ENCODE measurements at regions not wholly inside any gene's neighbourhood (a gene's known extent, or its start where the extent isn't known, plus 50 kb on each side); places are given as distances from the start of the nearest gene placed in this dataset.

GRCh38 chr1:5578690-5579089 lies 413.5 kb downstream of the NPHP4 start:
- H3K36me3 ChIP-seq (ENCODE audit: control insufficient read depth in 1 of 2, insufficient read depth in 2 of 2, low read length in 2 of 2), result no peaks in the 10 kb centered on the region
- no peak overlapping the region for H3K4me2 ChIP-seq (ENCODE audit: low read length)
- no peak overlapping the region for H3K9ac ChIP-seq (ENCODE audit: low read length)
- H4K20me1 ChIP-seq (ENCODE audit: insufficient read depth), result no peaks in the 10 kb centered on the region
- no TSS peak for BruUV-seq (replicated peaks)
- H3K27me3 ChIP-seq (ENCODE audit: insufficient read depth, low read length), result peaks cover 35% of the 10 kb centered on the region
- no peak overlapping the region for H2AFZ ChIP-seq (ENCODE audit: low read depth, low read length, poor library complexity, severe bottlenecking)
- H3K27ac ChIP-seq (ENCODE audit: low read depth, low read length), result no peak overlapping the region
- CTCF ChIA-PET, result no interaction called here
- no peak for TF ChIP-seq ELF1 (IDR thresholded peaks at IDR 0.05; ENCODE audit: borderline replicate concordance, low read depth)
- TF ChIP-seq, protein P1, sequence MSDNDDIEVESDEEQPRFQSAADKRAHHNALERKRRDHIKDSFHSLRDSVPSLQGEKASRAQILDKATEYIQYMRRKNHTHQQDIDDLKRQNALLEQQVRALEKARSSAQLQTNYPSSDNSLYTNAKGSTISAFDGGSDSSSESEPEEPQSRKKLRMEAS (IDR thresholded peaks at IDR 0.05), result no peak
- TF ChIP-seq POLR2A (IDR thresholded peaks at IDR 0.05; ENCODE audit: borderline replicate concordance, extremely low read depth, insufficient read depth, insufficient read length), result no peak
- no peak for TF ChIP-seq TCF7L2 (IDR thresholded peaks at IDR 0.05; ENCODE audit: borderline replicate concordance, extremely low read depth, insufficient read depth, insufficient read length)
- TF ChIP-seq POLR2AphosphoS5 (IDR thresholded peaks at IDR 0.05; ENCODE audit: low read depth, low read length), result no peak
- no peak for TF ChIP-seq JUND (IDR thresholded peaks at IDR 0.05)
- no peak for TF ChIP-seq ZBTB33 (IDR thresholded peaks at IDR 0.05; ENCODE audit: extremely low read depth, insufficient replicate concordance, low read length)
- no peak for TF ChIP-seq ZNF274 (IDR thresholded peaks at IDR 0.05; ENCODE audit: low read depth, low read length)
- TF ChIP-seq CBX3 (IDR thresholded peaks at IDR 0.05; ENCODE audit: low read depth), result no peak
- TF ChIP-seq FOSL1 (IDR thresholded peaks at IDR 0.05; ENCODE audit: low read depth), result no peak
- no peak for TF ChIP-seq REST (IDR thresholded peaks at IDR 0.05; ENCODE audit: low read depth)
- no peak for TF ChIP-seq ATF3 (IDR thresholded peaks at IDR 0.05)
- TF ChIP-seq SRF (IDR thresholded peaks at IDR 0.05; ENCODE audit: low read depth), result no peak
- no peaks in the 10 kb centered on the region for H3K79me2 ChIP-seq (ENCODE audit: insufficient read depth, low read length)
- POLR2A ChIA-PET, result no interaction called here
- no peaks in the 10 kb centered on the region for H3K9me3 ChIP-seq (ENCODE audit: control insufficient read depth in 1 of 2, insufficient read depth in 1 of 2, low read depth in 1 of 2, low read length in 2 of 2)
- RAD21 ChIA-PET (ENCODE audit: low non-redundant PET in 1 of 2, low total read pairs in 2 of 2, uncharacterized antibody in 2 of 2, unreplicated experiment in 2 of 2), result no interaction called here
- no peak for DNase-seq (ENCODE audit: low read depth, low spot score)
- intact Hi-C loops (cut with micrococcal nuclease), result no loop called here
- ATAC-seq, result no peak
- H3K4me3 ChIP-seq (replicated peaks in 1 of 2; ENCODE audit: low read depth in 1 of 2, low read length in 2 of 2), result no peak overlapping the region
- H3K4me1 ChIP-seq (ENCODE audit: control insufficient read depth in 1 of 2, insufficient read depth in 2 of 2, low read length in 2 of 2), result no peaks in the 10 kb centered on the region
- no peaks in the 10 kb centered on the region for H3K9me2 ChIP-seq (ENCODE audit: insufficient read depth)

Measured in HCT116 (cell line).